Trophoblast cell (in vitro differentiated cells and primary cell): ENCODE measurements at regions not wholly inside any gene's neighbourhood (a gene's known extent, or its start where the extent isn't known, plus 50 kb on each side); places are given as distances from the start of the nearest gene placed in this dataset.

Experiments
- DNase-seq, 2 donors: peaks; one replicate each; pipeline ENCODE4 v3.0.0-alpha.2; 2016
- H2AFZ ChIP-seq: 2 replicates; pipeline ENCODE4 v1.6.1; 2013; ENCODE audit warnings: low read length, moderate library complexity, mild to moderate bottlenecking; ENCODE audit not compliant: insufficient read depth, poor library complexity
- H2AK5ac ChIP-seq: 2 replicates; pipeline ENCODE4 v1.6.1; 2013; ENCODE audit warnings: mild to moderate bottlenecking, low read length
- H2BK120ac ChIP-seq: 2 replicates; pipeline ENCODE4 v1.6.1; 2013; ENCODE audit warnings: low read length, mild to moderate bottlenecking, moderate library complexity; ENCODE audit not compliant: insufficient read depth, poor library complexity
- H2BK12ac ChIP-seq: 2 replicates; pipeline ENCODE4 v1.6.1; 2013; ENCODE audit warnings: mild to moderate bottlenecking, low read length, moderate library complexity
- H2BK5ac ChIP-seq: 2 replicates; pipeline ENCODE4 v1.6.1; 2013; ENCODE audit warnings: low read length, low read depth, moderate library complexity, mild to moderate bottlenecking; ENCODE audit not compliant: poor library complexity
- H3K14ac ChIP-seq: 2 replicates; pipeline ENCODE4 v1.6.1; 2013; ENCODE audit warnings: mild to moderate bottlenecking, low read length
- H3K18ac ChIP-seq: 2 replicates; pipeline ENCODE4 v1.6.1; 2013; ENCODE audit warnings: mild to moderate bottlenecking, low read length
- H3K23ac ChIP-seq: 2 replicates; pipeline ENCODE4 v1.6.1; 2013; ENCODE audit warnings: low read length
- H3K27ac ChIP-seq: 2 replicates; pipeline ENCODE4 v1.5.1; 2013; ENCODE audit warnings: low read depth, mild to moderate bottlenecking, inconsistent platforms, low read length, moderate library complexity
- H3K27me3 ChIP-seq: 2 replicates; pipeline ENCODE4 v1.6.1; 2013; ENCODE audit warnings: inconsistent platforms, mild to moderate bottlenecking, low read length, moderate library complexity; ENCODE audit not compliant: insufficient read depth
- H3K36me3 ChIP-seq, 2 experiments: 1 replicate in 1 of 2; 2 replicates in 1 of 2; pipeline ENCODE4 v1.6.1; 2013; ENCODE audit warnings: low read length in 2 of 2, mild to moderate bottlenecking in 2 of 2, moderate library complexity in 1 of 2; ENCODE audit not compliant: insufficient read depth in 2 of 2, control insufficient read depth in 1 of 2
- H3K4ac ChIP-seq: 2 replicates; pipeline ENCODE4 v1.6.1; 2013; ENCODE audit warnings: low read depth, mild to moderate bottlenecking, low read length, moderate library complexity
- H3K4me1 ChIP-seq, 2 experiments: 1 replicate in 1 of 2; 2 replicates in 1 of 2; pipeline ENCODE4 v1.6.1; 2013; ENCODE audit warnings: low read length in 2 of 2, mild to moderate bottlenecking in 2 of 2, moderate library complexity in 1 of 2; ENCODE audit not compliant: insufficient read depth in 2 of 2, control insufficient read depth in 1 of 2
- H3K4me2 ChIP-seq: 2 replicates; pipeline ENCODE4 v1.6.1; 2013; ENCODE audit warnings: inconsistent platforms, mild to moderate bottlenecking, low read length, moderate library complexity
- H3K4me3 ChIP-seq: 2 replicates; pipeline ENCODE4 v1.5.1; 2013; ENCODE audit warnings: mild to moderate bottlenecking, low read depth, low read length, inconsistent platforms
- H3K79me1 ChIP-seq: one replicate; pipeline ENCODE4 v1.6.1; 2013; ENCODE audit warnings: low read length
- H3K79me2 ChIP-seq: 2 replicates; pipeline ENCODE4 v1.6.1; 2013; ENCODE audit warnings: low read length, mild to moderate bottlenecking; ENCODE audit not compliant: control insufficient read depth, insufficient read depth, poor library complexity
- H3K9ac ChIP-seq: 2 replicates; pipeline ENCODE4 v1.6.1; 2013; ENCODE audit warnings: mild to moderate bottlenecking, low read length
- H3K9me3 ChIP-seq: 2 replicates; pipeline ENCODE4 v1.6.1; 2013; ENCODE audit warnings: low read depth, mild to moderate bottlenecking, control low read depth, inconsistent platforms, low read length; ENCODE audit not compliant: insufficient read depth
- H4K12ac ChIP-seq: 2 replicates; pipeline ENCODE4 v1.6.1; 2013; ENCODE audit warnings: low read depth, mild to moderate bottlenecking, low read length, moderate library complexity
- H4K8ac ChIP-seq: 2 replicates; pipeline ENCODE4 v1.6.1; 2013; ENCODE audit warnings: low read depth, mild to moderate bottlenecking, low read length, moderate library complexity
- H4K91ac ChIP-seq: one replicate; pipeline ENCODE4 v1.6.1; 2013; ENCODE audit warnings: low read depth, mild to moderate bottlenecking, low read length, moderate library complexity
- WGBS: extraction: QIAGEN DNeasy Blood & Tissue Kit; methylation state at CpG from one replicate; pipeline ENCODE4 v1.1.7; 2013; ENCODE audit warnings: missing lambda C conversion rate; ENCODE audit not compliant: insufficient read length, insufficient coverage; ENCODE audit errors: extremely low coverage; 5-methylcytosine and 5-hydroxymethylcytosine counted together

GRCh38 chr18:39622431-39622830, 2056.8 kb upstream of the CELF4 start:
- Histone ChIP-seq H3K4me3 (no peak overlapping the region), H3K36me3 (no peaks in the 10 kb centered on the region), H3K79me1 (peaks cover 6% of the 10 kb centered on the region), H2BK5ac (no peak overlapping the region), H3K27ac (peak overlapping the region; percentile 45), H3K4me2 (no peak overlapping the region), H3K9ac (no peak overlapping the region), H4K8ac (no peak overlapping the region), H3K14ac (no peak overlapping the region), H4K12ac (no peak overlapping the region), H3K27me3 (no peaks in the 10 kb centered on the region), H2BK12ac (no peak overlapping the region), H2BK120ac (no peak overlapping the region), H3K4me1 (peaks cover 8 to 12% of the 10 kb centered on the region in 2 experiments), H3K9me3 (peaks cover 2% of the 10 kb centered on the region), H2AK5ac (no peak overlapping the region), H3K23ac (no peak overlapping the region), H2AFZ (no peak overlapping the region), H3K4ac (no peak overlapping the region), H4K91ac (no peak overlapping the region), H3K18ac (no peak overlapping the region), H3K79me2 (peaks cover 1% of the 10 kb centered on the region)
- no CpG with 5 or more reads among the region's 1 CpG for WGBS
- DNase-seq = peak in 1 of 2 donors; percentile 20

- no CpG with 5 or more reads among the region's 2 CpGs for WGBS
- no peak overlapping the region for H3K23ac ChIP-seq
- peaks cover 1% of the 10 kb centered on the region for H3K79me2 ChIP-seq
- no peak overlapping the region for H2BK120ac ChIP-seq
- no peak overlapping the region for H4K91ac ChIP-seq
- no peak overlapping the region for H2AFZ ChIP-seq
- no peak overlapping the region for H2BK5ac ChIP-seq
- peaks cover 2% of the 10 kb centered on the region for H3K9me3 ChIP-seq
- no peak overlapping the region for H3K4me3 ChIP-seq
- no peak overlapping the region for H3K9ac ChIP-seq
- H3K4ac ChIP-seq = no peak overlapping the region
- H4K12ac ChIP-seq = no peak overlapping the region
- no peak overlapping the region for H3K14ac ChIP-seq
- peaks cover 6% of the 10 kb centered on the region for H3K79me1 ChIP-seq
- H3K4me1 ChIP-seq = peaks cover 8 to 12% of the 10 kb centered on the region in 2 experiments
- no peak overlapping the region for H2BK12ac ChIP-seq
- no peaks in the 10 kb centered on the region for H3K27me3 ChIP-seq
- H4K8ac ChIP-seq = no peak overlapping the region
- H3K4me2 ChIP-seq = no peak overlapping the region
- peak overlapping the region; percentile 77 for H3K27ac ChIP-seq
- no peak overlapping the region for H2AK5ac ChIP-seq
- H3K36me3 ChIP-seq = no peaks in the 10 kb centered on the region
- H3K18ac ChIP-seq = no peak overlapping the region
- peak in 1 of 2 donors; percentile 48 for DNase-seq
These were observed 2055.1 kb upstream of the CELF4 start for GRCh38 chr18:39620551-39621168.

DNA sequence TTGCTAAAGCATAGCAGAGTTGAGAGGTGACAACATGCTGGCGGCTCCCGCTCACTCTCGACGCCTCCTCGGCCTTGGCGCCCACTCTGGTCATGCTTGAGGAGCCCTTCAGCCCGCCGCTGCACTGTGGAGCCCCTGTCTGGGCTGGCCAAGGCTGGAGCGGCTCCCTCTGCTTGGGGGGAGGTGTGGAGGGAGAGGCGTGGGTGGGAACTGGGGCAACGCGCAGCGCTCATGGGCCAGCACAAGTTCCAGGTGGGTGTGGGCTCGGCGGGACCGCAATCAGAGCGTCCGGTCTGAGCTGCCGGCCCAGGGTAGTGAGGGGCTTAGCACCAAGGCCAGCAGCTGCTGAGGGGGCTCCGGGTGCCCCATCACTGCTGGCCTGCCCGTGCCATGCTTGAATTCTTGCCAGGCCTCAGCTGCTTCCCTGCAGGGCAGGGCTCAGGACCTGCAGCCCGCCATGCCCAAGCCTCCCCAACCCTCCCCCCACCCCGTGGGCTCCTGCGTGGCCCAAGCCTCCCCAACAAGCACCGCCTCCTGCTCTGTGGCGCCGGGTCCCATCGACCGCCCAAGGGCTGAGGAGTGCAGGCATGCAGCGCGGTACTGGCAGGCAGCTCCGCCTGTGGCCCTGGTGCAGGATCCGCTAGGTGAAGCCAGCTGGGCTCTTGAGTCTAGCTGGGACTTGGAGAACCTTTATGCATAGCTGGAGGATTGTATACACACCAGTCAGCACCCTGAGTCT, 2052.8 kb upstream of the CELF4 start:
- H3K23ac ChIP-seq = no peak overlapping the region
- no peak overlapping the region for H2AFZ ChIP-seq
- no peak overlapping the region for H2BK120ac ChIP-seq
- no peak overlapping the region for H2AK5ac ChIP-seq
- no peak overlapping the region for H3K9ac ChIP-seq
- H3K14ac ChIP-seq = no peak overlapping the region
- H3K79me2 ChIP-seq = peaks cover 1% of the 10 kb centered on the region
- DNase-seq = no peak
- no peaks in the 10 kb centered on the region for H3K36me3 ChIP-seq
- no peak overlapping the region for H4K12ac ChIP-seq
- no peak overlapping the region for H2BK12ac ChIP-seq
- no CpG with 5 or more reads among the region's 33 CpGs for WGBS
- no peaks in the 10 kb centered on the region for H3K27me3 ChIP-seq
- H3K4me3 ChIP-seq = no peak overlapping the region
- peaks cover 8 to 12% of the 10 kb centered on the region in 2 experiments for H3K4me1 ChIP-seq
- no peak overlapping the region for H3K18ac ChIP-seq
- H2BK5ac ChIP-seq = no peak overlapping the region
- H3K4ac ChIP-seq = no peak overlapping the region
- no peak overlapping the region for H4K91ac ChIP-seq
- H3K9me3 ChIP-seq = peaks cover 2% of the 10 kb centered on the region
- H3K79me1 ChIP-seq = peaks cover 6% of the 10 kb centered on the region
- no peak overlapping the region for H4K8ac ChIP-seq
- H3K4me2 ChIP-seq = no peak overlapping the region
- H3K27ac ChIP-seq = no peak overlapping the region

GRCh38 chr18:39611381-39612100, 2045.9 kb upstream of the CELF4 start:
- no CpG with 5 or more reads among the region's 3 CpGs for WGBS
- H3K36me3 ChIP-seq = no peaks in the 10 kb centered on the region
- H2BK120ac ChIP-seq = no peak overlapping the region

More at GRCh38 chr18:39611381-39612100, 2045.9 kb upstream of the CELF4 start:
- no peaks in the 10 kb centered on the region for H3K27me3 ChIP-seq
- H3K18ac ChIP-seq = no peak overlapping the region
- no peak overlapping the region for H4K8ac ChIP-seq
- peak overlapping the region; percentile 27 for H3K4me2 ChIP-seq
- peaks cover 2% of the 10 kb centered on the region for H3K79me1 ChIP-seq
- H2BK5ac ChIP-seq = no peak overlapping the region
- H3K14ac ChIP-seq = no peak overlapping the region
- H3K4me1 ChIP-seq = peaks cover 0 to 2% of the 10 kb centered on the region in 2 experiments
- no peaks in the 10 kb centered on the region for H3K9me3 ChIP-seq
- H4K12ac ChIP-seq = no peak overlapping the region
- H3K9ac ChIP-seq = no peak overlapping the region
- no peak overlapping the region for H2AFZ ChIP-seq
- H3K4me3 ChIP-seq = no peak overlapping the region
- no peak overlapping the region for H2BK12ac ChIP-seq
- no peak overlapping the region for H3K4ac ChIP-seq
- H3K79me2 ChIP-seq = no peaks in the 10 kb centered on the region
- H2AK5ac ChIP-seq = no peak overlapping the region
- no peak overlapping the region for H4K91ac ChIP-seq
- H3K23ac ChIP-seq = no peak overlapping the region
- no peak for DNase-seq
- no peak overlapping the region for H3K27ac ChIP-seq
